Gastroesophageal sphincter (tissue), 3 donors: ENCODE measurements at regions not wholly inside any gene's neighbourhood (a gene's known extent, or its start where the extent isn't known, plus 50 kb on each side); places are given as distances from the start of the nearest gene placed in this dataset.

Source experiments
- CTCF ChIP-seq, 4 experiments: fragments of 200-600 bp in 2 of 4; fragments of 450-650 bp in 2 of 4; sonication (generic) in 1 of 4; IDR thresholded peaks; one replicate each; pipeline ENCODE4 v1.5.1; 2017 to 2019; ENCODE audit warnings: antibody characterized with exemption in 4 of 4, mild to moderate bottlenecking in 2 of 4, moderate library complexity in 2 of 4
- EP300 ChIP-seq: sonication (generic); formaldehyde crosslinking; IDR thresholded peaks from one replicate; pipeline ENCODE4 v1.6.1; 2017; ENCODE audit warnings: antibody characterized with exemption, mild to moderate bottlenecking
- POLR2A ChIP-seq, 2 donors: fragments of 450-650 bp; IDR thresholded peaks; one replicate each; pipeline ENCODE4 v1.6.1; 2017; ENCODE audit warnings: antibody characterized with exemption in 2 of 2, mild to moderate bottlenecking in 2 of 2, moderate library complexity in 1 of 2

DNA sequence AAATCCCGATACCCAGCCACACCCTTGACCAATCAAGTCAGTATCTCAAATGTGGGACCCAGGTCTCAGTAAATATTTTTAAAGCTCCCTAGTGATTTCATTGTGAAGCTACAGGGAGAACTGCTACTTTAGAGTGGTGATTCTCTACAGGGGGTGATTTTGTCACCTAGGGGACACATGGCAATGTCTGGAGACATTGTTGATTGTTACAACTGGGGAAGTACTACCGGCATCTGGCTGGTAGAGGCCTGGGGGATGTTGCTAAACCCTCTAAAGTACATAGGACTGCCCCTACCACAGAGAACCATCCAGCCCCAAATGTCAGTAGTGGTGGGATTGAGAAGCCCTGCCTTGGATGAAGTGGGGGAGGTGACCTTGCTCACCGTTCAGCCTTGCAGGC is 152.9 kb downstream of the RPS24 start:
- TF ChIP-seq CTCF (IDR thresholded peaks at IDR 0.05) (no peak), EP300 (no peak), POLR2A (IDR thresholded peaks at IDR 0.05) (no peak)
